Fibroblast of the aortic adventitia (primary cell): ENCODE measurements at regions not wholly inside any gene's neighbourhood (a gene's known extent, or its start where the extent isn't known, plus 50 kb on each side); places are given as distances from the start of the nearest gene placed in this dataset.

Source experiments
- DNase-seq: peaks from one replicate; pipeline ENCODE4 v3.0.0-alpha.2; 2010; ENCODE audit warnings: low read depth
- H3K4me3 ChIP-seq: 2 replicates; pipeline ENCODE4 v1.5.1; 2011; ENCODE audit warnings: low read depth, mild to moderate bottlenecking, control low read depth, low read length, moderate library complexity
- TF ChIP-seq, protein P1 (sequence below): IDR thresholded peaks from 2 replicates; pipeline ENCODE4 v1.5.1; 2011; ENCODE audit warnings: mild to moderate bottlenecking, low read length, control low read depth, inconsistent platforms; ENCODE audit not compliant: insufficient read depth

DNA sequence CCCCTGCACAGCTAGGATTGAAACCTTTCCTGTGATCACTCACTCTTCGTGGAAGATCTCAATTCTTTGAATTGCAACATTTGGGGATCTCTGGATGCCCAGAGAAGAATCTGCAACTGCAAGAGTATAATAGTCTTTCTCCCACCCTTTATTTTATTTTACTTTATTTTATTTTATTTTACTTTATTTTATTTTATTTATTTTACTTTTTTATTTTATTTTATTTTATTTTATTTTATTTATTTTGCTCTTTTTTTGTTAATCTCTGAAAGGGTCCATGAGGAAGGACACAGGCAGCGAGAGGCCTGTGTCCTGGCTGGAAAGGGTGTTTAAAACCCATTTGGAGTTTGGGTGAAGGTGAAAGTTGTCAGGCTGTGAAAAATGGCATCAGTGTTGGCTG is 181.4 kb downstream of the TMEM182 start:
- TF ChIP-seq, protein P1, sequence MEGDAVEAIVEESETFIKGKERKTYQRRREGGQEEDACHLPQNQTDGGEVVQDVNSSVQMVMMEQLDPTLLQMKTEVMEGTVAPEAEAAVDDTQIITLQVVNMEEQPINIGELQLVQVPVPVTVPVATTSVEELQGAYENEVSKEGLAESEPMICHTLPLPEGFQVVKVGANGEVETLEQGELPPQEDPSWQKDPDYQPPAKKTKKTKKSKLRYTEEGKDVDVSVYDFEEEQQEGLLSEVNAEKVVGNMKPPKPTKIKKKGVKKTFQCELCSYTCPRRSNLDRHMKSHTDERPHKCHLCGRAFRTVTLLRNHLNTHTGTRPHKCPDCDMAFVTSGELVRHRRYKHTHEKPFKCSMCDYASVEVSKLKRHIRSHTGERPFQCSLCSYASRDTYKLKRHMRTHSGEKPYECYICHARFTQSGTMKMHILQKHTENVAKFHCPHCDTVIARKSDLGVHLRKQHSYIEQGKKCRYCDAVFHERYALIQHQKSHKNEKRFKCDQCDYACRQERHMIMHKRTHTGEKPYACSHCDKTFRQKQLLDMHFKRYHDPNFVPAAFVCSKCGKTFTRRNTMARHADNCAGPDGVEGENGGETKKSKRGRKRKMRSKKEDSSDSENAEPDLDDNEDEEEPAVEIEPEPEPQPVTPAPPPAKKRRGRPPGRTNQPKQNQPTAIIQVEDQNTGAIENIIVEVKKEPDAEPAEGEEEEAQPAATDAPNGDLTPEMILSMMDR = no peak
- no peak overlapping the region for H3K4me3 ChIP-seq
- DNase-seq = no peak

DNA sequence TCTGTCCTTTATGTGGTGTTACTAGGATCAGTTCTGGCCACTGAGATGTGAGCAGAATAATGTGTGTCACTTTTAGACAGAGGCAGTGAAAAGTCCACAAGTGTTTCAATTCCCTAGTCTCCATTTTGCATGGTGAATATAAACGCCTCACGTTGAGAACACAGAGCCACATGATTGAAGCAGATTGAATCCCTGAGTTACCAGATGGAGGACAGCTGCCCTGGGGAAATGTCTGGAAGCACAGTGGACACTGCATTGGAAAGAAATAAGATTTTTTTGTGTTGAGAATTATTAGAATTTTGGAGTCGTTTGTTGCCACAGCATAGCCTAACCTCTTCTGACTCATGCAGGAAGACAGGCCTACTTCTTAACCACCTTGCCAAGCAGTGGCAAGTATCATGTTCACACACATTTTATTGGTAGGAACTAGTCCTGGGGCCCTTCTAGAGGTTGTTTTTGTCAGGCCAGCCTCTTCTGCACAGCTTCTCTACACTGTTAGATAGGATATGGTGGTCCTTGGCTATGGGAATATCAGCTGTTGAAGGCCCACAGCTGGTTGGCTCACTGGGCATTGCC is 188.6 kb downstream of the TMEM182 start:
- TF ChIP-seq, protein P1 = no peak
- no peak for DNase-seq
- H3K4me3 ChIP-seq = no peak overlapping the region

DNA sequence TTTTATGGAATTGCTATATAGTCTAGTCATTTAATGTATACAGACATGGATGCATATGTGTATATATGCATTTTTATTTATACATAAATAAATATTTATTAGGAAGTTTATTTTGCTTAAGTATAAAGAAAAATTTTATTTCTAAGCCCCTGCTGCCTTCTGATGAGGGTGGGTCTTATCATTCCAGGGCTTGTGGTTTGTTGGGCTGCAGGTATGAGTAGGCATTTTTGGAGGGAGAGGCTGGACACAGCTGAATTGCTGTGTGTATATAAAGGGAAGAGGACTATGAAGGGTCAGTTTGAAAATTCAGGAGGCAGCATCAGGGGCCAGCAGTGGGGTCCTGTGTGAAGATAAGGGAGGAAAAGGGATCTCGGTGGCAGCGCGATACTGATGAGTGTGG is 189.4 kb downstream of the TMEM182 start:
- H3K4me3 ChIP-seq = no peak overlapping the region
- TF ChIP-seq, protein P1 = no peak
- no peak for DNase-seq

GRCh38 chr2:102967451-102967850 is 205.6 kb downstream of the TMEM182 start:
- TF ChIP-seq, protein P1 = no peak
- H3K4me3 ChIP-seq = no peak overlapping the region
- DNase-seq = peak; percentile 0

DNA sequence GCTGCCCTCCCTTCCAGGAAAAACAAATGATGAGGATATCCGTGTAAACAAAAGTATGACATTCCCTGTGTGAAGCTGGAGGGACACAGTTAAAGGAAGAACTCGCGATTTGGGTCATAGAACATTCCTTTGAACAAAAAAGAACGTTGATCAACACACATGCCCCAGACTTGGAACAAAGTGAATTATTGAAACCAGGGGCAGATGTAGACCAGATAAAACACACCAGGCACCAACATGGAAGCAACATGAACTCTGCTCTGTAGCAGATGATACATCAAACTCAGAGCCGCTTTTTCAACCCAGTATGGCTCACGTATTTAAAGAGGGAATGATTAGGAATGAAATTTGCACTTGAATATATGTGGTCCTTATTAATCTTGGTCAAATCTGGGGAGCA is 206.5 kb downstream of the TMEM182 start:
- no peak overlapping the region for H3K4me3 ChIP-seq
- TF ChIP-seq, protein P1 = no peak
- DNase-seq = no peak

DNA sequence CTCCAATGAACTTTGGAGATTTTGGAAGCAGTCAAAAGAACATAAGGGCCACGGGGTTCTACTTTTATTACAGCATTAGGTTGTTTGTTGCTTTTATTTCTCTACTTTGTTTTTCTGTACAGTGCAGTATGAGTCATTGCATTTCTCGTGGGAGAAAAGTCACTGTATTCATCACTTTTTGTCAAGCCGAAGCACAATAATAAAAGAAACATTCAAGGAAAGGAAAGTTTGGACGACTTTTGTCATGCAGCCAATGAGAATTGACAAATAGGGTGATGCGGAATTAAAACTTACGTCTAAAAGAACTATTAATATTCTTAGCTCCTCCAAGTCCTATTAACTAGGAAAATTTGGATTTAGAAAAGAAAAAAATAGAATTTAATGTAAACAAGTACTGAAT is 209.9 kb downstream of the TMEM182 start:
- H3K4me3 ChIP-seq = no peak overlapping the region
- TF ChIP-seq, protein P1 = no peak
- DNase-seq = no peak
